ENCODE measurements at regions not wholly inside any gene's neighbourhood (a gene's known extent, or its start where the extent isn't known, plus 50 kb on each side); places are given as distances from the start of the nearest gene placed in this dataset.

GRCh38 chr3:31142543-31142942 lies 248.1 kb upstream of the GADL1 start:
- no peak for DNase-seq (ENCODE audit: low read depth)

GRCh38 chr3:31145062-31145461 lies 250.6 kb upstream of the GADL1 start:
- DNase-seq (ENCODE audit: low read depth), result no peak

DNA sequence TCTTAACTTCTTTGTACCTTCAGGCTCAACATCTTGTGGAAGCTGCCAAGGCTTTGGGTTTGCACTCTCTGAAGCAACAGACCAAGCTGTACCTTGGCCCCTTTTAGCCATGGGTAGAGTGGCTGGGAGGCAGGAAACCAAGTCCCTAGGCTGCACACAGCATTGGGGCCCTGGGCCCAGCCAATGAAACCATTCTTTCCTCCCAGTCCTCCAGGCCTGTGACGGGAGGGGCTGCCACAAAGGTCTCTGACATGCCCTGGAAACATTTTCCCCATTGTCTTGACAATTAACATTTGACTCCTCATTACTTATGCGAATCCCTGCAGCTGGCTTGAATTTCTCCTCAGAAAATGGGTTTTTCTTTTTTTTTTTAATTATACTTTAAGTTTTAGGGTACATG lies 253.1 kb upstream of the GADL1 start:
- no peak for DNase-seq (ENCODE audit: low read depth)

DNA sequence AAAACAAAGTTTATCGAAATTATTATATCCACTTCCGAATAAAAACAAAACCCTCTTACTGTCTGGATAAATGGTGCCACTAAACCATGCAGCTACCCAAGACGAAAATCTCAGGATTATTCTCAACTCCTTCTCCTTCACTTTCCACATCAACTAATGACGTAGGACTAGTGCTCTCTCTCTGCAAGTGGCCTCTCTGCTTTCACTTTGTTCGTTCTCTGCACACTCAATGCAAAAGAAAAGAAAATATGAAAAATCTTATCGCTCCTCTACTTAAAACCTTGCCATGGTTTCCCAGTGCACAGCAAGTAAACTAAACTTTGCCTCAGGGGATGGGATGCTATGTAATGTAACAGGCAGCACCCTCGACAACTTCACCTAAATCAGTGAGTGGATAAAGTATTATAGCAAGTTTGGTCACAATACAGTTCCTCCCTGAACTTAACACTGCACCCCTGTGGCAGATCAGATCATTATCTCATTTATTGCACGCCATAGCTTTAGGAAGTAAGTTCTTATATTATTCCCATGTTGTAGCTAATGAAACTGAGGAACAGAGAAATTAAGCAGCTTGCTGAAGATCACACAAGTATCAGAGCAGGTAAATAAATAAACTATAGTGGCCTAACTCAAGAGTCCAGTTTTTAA lies 262.7 kb upstream of the GADL1 start:
- DNase-seq (ENCODE audit: low read depth), result no peak

DNA sequence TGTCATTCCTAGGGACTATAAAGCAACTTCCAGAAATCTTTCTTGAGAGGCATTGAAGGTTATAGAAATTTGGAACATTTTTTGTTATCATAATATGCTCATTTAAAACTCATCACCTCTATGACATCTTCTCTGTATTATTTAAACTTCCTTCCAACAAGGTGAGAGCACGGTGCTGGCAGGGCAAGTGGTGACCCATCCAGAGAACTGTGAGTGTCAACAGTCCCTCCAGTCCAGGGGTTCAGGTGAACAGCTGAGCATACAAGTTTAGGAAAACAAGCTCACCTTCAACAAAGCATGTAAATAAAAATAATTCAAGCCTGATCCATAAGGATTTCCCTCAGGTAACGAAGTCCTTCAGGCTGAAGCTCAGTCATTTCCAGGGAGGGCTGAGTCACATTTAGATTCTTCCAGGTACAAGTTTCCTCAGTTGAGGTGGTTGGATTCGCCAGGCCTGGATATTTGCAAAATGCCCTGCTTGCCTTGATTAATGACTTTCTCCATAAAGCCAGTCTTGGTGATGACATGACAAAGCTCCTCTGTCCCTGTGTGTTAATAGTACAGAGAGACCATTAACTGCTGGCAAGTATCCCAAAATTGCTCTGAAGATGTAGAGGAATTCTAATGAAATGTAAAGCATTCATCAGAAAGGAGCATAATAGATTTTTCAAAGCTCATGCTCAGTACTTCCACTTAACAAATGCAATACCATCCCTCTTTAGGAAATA lies 263.6 kb upstream of the GADL1 start:
- no peak for DNase-seq (ENCODE audit: low read depth)

GRCh38 chr3:31159331-31160039 lies 265.0 kb upstream of the GADL1 start:
- no peak for DNase-seq (ENCODE audit: low read depth)

DNA sequence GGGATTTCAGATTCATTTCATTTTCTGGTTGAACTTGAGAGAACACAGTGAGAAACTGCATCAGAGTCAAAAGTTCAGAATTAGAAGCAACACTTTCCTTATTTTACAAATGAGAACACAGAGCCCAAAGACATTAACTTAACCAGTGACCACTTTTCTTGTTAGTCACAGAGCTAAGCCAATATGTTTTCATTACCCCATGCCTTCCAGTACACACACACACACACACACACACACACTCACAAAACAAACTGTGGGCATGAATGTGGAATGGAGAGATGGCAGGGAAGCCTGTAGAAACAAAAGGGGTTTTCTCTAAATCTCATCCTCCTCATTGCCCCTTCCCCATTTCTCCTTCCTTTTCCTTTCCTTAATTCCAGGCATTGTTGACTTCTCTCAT lies 267.4 kb upstream of the GADL1 start:
- no peak for DNase-seq (ENCODE audit: low read depth)

DNA sequence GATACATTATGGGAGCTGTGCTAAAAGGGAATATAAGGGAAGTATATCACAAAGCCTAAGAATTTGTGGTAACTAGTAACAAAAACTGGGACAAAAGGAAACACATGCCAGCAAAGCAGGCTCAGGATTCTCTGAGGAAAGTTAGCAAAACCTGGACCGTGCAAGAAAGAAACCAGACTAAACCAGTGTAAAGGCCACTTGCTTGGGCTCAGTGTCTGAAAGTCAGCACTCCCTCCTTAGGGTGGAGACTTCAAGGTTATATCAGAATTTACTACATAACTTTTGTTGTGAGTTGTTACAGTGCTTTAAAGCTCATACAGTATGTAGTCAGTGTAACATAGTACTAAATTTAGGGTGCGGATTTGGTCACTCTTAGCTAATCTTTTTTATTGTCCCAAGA lies 269.9 kb upstream of the GADL1 start:
- DNase-seq (ENCODE audit: low read depth), result no peak

- no peak for DNase-seq (ENCODE audit: low read depth)
Observed at GRCh38 chr3:31165399-31165860, 271.0 kb upstream of the GADL1 start.

DNA sequence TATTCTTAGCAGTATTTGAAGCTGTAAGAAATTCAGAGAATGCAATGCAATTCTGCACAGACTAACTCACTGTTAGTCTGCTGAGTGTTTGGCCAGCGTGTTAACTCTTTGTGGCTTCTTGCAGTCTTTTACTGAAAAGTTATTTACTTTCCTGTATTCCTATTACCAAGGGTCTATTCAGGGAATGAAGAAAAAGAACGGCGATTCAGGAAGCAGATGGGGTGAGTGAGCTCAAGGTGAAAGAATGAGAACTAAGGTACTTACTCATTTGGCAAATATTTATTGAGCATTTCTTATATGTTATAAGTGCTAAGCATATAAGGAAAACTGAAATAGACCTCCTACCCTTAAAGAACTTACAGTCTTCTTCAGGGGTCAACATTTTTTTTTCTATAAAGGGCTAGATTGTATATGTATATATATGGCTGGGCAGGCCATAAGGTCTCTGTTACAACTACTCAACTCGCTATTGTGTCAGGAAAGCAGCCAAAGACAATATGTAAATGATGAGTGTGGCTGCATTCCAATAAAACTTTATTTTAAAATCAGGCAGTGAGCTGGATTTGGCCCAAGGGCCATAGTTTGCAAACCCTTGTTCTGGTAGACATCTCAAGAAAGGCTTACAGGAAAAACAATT lies 271.9 kb upstream of the GADL1 start:
- DNase-seq (ENCODE audit: low read depth), result no peak

DNA sequence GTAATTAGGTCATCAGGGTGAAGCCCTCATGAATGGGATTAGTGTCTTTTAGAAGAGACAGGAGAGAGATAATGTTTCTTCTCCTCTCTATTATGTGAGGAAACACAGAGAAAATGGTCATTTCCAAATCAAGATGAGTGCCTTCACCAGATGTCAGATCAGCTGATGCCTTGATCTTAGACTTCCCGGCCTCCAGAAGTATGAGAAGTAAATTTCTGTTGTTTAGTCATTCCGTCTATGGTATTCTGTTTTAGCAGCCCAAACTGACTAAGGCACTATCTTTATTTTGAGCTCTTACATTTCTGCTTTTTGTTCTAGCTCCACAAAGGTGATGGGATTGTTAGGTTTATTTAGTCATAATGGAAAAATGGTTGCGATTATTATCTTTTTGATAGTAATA lies 273.2 kb upstream of the GADL1 start:
- no peak for DNase-seq (ENCODE audit: low read depth)

DNA sequence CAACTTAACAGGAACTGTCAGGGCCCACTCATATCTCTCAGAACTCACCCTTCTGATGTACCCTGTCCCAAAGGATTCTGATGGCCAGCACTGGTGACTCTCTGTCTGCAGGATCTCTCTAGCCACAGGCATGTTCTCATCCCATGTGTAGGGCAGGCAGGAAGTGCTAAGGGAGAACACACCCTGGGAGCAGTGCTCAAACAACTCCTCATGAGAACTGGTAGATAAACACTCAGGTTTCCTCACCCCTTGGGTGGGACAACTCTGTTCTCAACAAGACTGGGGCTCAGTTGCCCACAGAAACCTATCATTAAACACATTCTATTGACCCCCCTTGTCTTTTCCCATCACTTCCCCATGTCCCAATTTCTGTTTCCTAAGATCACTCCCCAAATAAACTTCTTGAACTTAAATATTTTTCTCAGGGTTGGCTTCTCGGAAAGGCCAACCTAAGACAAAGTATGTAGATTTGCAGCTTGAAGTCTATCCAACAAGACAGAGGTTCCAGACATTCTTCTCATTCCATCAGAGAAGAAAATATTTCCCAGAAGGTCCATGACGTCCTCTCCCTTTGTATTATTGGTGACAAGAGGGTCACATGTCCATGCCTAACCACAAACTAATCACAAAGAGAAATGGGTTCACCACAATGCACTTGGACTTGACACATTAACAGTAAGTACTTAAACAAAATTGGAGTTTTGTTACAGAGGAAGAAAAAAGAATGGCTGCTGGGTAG lies 276.6 kb upstream of the GADL1 start:
- DNase-seq (ENCODE audit: low read depth), result no peak

- DNase-seq (ENCODE audit: low read depth), result no peak
Observed at GRCh38 chr3:31172336-31172735, 277.9 kb upstream of the GADL1 start.

DNA sequence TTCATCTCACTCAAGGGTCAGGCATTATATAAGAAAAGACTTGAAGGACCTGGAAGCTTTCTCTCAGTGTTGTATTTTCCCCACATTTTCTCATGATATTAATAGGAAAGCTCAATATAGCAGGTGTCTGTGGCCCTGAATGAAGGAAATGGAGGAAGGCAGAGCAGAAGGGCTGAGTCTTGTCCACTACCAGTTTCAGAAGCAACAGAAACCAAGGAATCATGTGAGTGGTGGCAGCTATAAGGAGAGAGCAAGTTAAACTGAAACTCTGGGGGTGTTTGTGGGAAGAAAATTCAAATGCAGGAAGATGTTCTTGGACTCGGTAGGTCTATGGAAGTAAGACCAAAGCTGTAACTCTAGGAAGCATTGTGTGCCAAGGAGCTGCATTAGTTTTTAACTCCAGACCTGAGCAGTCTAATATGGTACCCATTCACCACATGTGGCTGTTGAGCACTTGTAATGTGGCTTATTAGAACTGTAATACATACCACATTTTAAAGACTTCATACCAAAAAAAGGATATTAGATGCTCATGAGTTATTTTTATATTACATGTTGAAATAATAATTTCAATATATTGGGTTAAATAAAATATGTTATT lies 278.8 kb upstream of the GADL1 start:
- no peak for DNase-seq (ENCODE audit: low read depth)

- no peak for DNase-seq (ENCODE audit: low read depth)
Observed at GRCh38 chr3:31174079-31174478, 279.6 kb upstream of the GADL1 start.

GRCh38 chr3:31176045-31176444 lies 281.6 kb upstream of the GADL1 start:
- DNase-seq (ENCODE audit: low read depth), result no peak

DNA sequence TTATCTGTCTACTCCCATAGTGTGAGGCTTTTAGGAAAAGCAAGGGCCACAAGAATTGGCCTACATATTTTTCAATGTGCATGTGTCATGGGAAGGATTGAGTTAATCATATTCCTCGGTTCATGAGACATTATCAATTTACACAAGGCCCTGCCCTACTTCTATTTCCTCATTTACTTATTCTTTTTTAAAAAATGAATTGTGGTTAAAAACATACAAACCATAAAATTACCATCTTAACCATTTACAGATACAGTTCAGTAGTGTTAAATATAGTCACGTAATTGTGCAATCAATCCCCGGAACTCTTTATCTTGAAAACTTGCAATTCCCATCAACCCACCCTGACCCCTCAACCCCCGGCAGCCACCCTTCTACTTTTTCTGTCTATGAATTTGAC lies 284.0 kb upstream of the GADL1 start:
- no peak for DNase-seq (ENCODE audit: low read depth)

DNA sequence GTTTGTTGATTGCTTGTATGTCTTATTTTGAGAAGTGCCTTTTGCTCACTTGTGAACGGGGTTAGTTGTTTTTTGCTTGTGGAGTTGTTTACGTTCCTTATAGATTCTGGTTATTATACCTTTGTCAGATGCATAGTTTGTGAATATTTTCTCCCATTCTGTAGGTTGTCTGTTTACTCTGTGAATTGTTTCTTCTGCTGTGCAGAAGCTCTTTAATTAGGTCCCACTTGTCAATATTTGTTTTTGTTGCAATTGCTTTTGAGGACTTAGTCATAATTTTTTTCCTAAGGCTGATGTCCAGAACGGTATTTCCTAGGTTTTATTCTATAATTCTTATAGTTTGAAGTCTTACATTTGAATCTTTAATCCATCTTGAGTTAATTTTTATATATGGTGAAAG lies 285.3 kb upstream of the GADL1 start:
- no peak for DNase-seq (ENCODE audit: low read depth)

- DNase-seq (ENCODE audit: low read depth), result no peak
Observed at GRCh38 chr3:31180274-31180673, 285.8 kb upstream of the GADL1 start.

DNA sequence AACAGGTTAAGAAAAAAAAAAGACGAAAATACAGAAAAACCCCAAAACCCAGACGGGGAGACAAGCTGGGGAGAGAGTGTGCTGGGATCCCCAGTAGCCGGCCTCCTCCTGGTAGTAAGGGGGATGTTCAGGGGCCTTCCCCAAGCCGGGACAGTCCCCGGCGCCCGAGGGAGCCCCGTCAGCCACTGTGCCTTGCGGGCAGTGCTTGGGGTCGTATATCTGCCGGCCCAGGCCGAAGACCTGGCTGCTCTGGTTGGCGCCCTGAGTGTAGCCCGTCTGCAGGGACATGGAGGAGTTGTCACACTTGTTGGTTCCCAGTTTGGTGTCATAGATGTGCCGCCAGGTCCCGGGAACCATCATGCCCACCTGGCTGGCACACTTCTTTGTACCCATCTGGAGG lies 287.2 kb upstream of the GADL1 start:
- DNase-seq (ENCODE audit: low read depth), result no peak

GRCh38 chr3:31182661-31183060 lies 288.2 kb upstream of the GADL1 start:
- DNase-seq (ENCODE audit: low read depth), result no peak
